Panc1 (cell line): ENCODE measurements at regions not wholly inside any gene's neighbourhood (a gene's known extent, or its start where the extent isn't known, plus 50 kb on each side); places are given as distances from the start of the nearest gene placed in this dataset.

Source experiments
- CTCF ChIP-seq: fragments of 450-650 bp; IDR thresholded peaks from 2 replicates; pipeline ENCODE4 v1.5.1; 2017; ENCODE audit warnings: mild to moderate bottlenecking
- POLR2AphosphoS5 ChIP-seq: IDR thresholded peaks from 2 replicates; pipeline ENCODE4 v1.6.1; 2012; ENCODE audit warnings: mild to moderate bottlenecking, low read depth, low read length, moderate library complexity
- SIN3A ChIP-seq: IDR thresholded peaks from 2 replicates; pipeline ENCODE4 v1.6.1; 2012; ENCODE audit warnings: low read depth, mild to moderate bottlenecking, low read length, moderate library complexity, borderline replicate concordance; ENCODE audit not compliant: insufficient read depth
- TCF7L2 ChIP-seq: IDR thresholded peaks from 2 replicates; pipeline ENCODE4 v1.6.1; 2011; ENCODE audit warnings: mild to moderate bottlenecking, low read depth, low read length, inconsistent platforms
- TF ChIP-seq, protein P1 (sequence below), 2 experiments: IDR thresholded peaks; 2 replicates each; pipeline ENCODE4 v1.6.1; 2011 to 2012; ENCODE audit warnings: low read depth in 2 of 2, control low read depth in 1 of 2, low read length in 1 of 2, mild to moderate bottlenecking in 1 of 2, moderate library complexity in 1 of 2; ENCODE audit not compliant: insufficient read depth in 1 of 2

- no peak for TF ChIP-seq POLR2AphosphoS5
- TF ChIP-seq, protein P1, sequence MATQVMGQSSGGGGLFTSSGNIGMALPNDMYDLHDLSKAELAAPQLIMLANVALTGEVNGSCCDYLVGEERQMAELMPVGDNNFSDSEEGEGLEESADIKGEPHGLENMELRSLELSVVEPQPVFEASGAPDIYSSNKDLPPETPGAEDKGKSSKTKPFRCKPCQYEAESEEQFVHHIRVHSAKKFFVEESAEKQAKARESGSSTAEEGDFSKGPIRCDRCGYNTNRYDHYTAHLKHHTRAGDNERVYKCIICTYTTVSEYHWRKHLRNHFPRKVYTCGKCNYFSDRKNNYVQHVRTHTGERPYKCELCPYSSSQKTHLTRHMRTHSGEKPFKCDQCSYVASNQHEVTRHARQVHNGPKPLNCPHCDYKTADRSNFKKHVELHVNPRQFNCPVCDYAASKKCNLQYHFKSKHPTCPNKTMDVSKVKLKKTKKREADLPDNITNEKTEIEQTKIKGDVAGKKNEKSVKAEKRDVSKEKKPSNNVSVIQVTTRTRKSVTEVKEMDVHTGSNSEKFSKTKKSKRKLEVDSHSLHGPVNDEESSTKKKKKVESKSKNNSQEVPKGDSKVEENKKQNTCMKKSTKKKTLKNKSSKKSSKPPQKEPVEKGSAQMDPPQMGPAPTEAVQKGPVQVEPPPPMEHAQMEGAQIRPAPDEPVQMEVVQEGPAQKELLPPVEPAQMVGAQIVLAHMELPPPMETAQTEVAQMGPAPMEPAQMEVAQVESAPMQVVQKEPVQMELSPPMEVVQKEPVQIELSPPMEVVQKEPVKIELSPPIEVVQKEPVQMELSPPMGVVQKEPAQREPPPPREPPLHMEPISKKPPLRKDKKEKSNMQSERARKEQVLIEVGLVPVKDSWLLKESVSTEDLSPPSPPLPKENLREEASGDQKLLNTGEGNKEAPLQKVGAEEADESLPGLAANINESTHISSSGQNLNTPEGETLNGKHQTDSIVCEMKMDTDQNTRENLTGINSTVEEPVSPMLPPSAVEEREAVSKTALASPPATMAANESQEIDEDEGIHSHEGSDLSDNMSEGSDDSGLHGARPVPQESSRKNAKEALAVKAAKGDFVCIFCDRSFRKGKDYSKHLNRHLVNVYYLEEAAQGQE (IDR thresholded peaks at IDR 0.05; ENCODE audit: insufficient read depth in 1 of 2, low read depth in 2 of 2, low read length in 1 of 2), result no peak
- no peak for TF ChIP-seq CTCF
- TF ChIP-seq TCF7L2, result no peak
- no peak for TF ChIP-seq SIN3A
Measured at GRCh38 chr7:81583882-81584533, 185.8 kb downstream of the HGF start.
